Stimulated activated CD4-positive, alpha-beta T cell treated with anti-CD3 and anti-CD28 coated beads, Interleukin-12 subunit alpha, Interleukin-12 subunit beta, amount 100 ng/mL, for 24 hours (primary cell): ENCODE measurements at regions not wholly inside any gene's neighbourhood (a gene's known extent, or its start where the extent isn't known, plus 50 kb on each side); places are given as distances from the start of the nearest gene placed in this dataset.

Experiments used
- DNase-seq, 2 experiments: peaks; one replicate each; pipeline ENCODE4 v3.0.0-alpha.2; 2020; ENCODE audit warnings: low read depth in 2 of 2

DNA sequence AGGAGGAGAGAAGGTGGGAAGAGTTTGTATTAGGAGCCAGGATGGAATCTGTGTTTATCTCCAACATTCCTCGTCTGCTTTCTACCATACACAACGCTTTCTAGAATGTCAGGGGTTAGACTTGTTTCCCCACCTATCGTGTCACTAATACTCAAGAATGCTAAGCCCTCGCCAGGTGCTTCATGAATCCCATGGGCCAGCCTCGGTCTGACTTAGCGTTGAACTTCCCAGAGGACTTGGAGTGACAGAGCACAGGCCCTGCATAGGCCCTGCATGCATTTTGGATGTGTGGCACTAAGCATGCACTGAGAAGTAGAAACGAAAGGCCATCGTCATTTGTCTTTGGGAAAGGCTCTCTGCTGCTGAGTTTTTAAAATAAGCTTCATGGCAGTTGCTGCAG, 328.7 kb downstream of the NSG2 start:
- no peak for DNase-seq

DNA sequence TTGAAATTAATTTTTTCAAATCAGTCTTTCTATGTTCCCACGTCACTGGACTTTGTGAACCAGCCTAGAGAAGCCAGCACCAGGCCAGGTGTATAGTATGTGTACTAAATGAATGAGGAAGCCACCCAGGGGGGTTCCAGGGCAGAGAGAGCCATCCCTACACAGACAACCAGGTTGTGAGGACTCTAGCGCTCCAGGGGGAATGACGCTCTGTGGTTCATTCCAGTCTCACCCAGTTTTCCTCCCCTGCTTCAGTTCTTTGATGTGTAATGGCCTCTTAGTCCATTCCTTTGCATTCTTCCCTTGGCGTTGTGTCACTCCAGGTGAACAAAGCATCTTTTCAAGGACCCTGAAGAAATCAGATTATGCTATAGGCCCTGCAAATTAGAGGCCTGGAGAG, 330.6 kb downstream of the NSG2 start:
- DNase-seq, result no peak

DNA sequence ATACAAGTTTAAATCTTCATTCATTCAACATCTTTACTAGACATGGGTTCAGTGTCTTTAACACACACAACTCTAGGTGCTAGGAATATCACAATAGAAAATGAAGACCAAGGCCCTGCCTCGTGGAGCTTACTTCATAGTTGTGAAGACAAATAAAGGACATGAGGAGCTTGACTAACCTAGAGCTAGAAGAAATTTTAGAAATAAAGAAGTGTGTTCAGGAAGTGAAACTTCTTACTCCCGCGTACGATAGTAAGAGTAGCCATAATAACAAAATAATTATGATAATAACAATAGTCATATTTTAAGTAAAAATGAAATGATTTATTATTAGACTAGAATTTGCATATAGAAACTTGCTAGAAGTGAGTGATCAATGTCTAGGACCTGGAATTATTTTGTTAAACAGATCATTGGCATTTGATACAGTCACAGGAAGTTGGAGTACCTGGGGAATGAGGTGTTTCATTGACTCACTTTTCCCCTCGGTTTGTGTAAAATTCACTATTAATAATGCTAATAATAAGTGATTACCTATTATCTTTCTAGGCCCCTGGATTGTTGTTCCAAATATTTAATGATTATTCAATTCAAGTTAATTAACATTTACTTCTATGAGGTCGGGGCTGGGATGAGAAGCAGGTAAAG, 331.3 kb downstream of the NSG2 start:
- DNase-seq, result no peak

DNA sequence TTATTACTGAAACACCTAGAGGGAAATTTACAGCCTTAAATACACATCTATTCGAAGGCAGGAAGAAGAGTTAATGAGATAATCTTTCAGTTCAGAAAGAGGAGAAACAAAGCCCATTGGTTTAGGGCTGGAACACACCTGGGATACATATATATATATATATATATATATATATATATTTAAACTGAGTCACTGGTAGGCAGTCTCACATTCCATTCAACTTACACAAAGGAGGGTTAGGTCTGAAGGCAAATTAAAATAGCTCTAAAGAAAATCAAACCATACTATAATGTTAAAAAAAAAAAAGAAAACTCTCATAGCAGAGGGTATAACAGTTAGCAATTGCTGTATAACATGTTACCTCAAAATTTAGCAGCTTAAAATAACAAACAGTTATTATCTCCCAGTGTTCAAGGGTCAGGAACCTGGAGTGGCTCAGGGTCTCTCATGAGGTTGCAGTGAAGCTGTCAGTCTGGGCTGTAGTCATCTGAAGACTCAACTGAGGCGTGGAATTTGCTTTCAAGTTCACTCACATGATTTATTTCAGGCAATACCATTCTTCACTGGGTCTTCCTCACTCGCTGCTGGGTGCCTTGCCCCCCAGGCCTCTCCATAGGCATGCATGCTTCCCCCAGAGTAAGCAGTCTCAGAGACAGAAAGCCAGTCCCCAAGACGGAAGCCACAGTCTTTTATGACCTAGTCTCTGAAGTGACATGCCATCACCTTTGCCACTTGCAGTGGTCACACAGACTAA, 332.8 kb downstream of the NSG2 start:
- DNase-seq, result no peak

DNA sequence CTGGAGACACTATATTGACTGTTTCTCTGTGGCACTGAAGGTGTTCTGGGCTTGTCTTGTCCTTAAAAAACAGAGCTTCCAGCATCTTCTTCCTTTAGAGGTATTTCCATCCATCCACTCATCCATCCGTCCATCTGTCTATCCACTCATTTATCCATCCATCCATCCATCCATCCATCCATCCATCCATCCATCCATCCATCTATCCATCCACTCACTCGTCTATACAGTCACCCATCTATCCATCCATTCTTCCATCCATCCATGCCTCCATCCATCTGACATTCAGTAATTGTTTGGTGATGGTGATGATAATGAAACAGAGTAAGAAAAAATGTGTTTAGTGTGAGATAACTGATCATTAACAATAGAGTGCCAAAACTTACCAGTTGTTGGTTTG, 334.8 kb downstream of the NSG2 start:
- DNase-seq, result no peak

DNA sequence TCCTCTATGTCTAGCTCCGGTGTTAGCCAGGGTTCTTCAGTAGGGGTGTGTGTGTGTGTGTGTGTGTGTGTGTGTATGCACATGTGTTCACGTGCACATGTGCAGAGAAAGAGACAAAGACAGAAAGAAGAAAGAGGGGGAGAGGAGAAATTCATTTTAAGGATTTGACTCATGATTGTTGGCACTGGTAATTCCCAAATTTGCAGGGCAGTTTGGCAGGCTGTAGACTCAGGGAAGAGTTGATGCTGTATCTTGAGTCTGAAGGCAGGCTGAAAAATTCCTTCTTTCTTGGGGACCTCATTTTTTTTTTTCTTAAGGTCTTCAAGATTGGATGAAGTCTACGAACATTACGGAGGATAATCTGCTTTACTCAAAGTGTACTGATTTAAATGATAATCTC, 335.7 kb downstream of the NSG2 start:
- DNase-seq, result no peak

DNA sequence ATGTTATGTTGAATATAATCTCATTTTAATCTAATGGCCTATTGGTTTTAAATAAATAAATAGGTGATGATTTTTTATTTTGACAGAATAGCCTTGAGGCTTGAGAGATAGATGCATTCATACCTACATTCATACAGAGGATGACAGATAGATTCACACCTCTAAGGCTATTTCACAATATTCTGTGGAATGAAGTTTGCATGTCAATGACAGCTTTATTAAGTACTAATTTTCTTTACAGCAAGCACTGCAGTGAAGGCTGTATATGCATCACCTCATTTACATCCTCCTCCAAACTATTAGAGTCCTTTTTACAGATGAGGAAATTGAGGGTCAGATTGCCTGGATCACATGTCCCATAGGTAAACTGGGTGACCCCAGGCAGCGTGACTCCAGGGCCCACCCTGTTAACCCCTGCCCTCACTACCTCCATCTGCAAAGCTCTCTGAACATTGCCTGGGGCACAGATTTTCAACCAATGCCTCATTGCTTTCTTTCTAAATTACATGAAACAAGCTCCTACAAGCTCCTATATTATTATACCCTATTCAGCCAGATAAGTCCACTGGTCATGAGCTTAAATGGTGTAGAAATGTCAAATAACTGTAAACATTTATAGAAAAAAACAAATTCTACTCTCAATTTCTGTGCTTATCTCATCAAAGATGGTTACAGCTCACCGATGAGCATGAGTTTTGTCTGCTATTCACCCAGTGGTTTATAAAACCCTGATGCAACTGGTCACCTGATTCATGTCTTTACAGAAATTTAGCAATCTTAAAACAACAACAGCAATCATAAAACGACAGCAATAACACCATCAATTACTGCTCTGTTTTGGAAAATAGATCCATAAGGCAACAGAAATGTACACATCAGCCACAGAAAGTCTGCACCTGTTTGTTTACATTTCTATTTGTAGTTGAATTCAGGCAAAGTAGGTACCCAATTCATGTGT, 338.0 kb downstream of the NSG2 start:
- DNase-seq, result no peak

DNA sequence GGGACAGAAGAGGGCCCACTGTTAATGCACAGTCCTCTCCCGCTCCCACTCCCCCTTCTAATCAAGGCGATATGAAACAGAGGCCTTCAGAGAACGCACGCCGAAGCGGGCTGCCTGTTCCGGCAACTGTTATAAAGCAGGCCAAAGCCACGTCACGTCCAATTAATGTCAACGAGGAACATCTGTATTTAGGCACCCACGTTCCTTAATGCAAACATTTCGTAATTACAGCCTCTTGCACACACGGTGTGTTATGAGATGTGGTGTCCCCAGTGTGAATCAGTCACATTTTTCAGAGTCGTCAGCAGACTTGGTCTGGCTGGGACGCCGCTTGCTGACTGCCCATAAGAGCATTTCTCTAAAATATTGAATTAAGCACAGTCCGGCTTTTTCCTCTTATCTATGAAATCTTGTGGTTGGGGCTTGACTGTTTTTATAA, 339.0 kb downstream of the NSG2 start:
- no peak for DNase-seq

DNA sequence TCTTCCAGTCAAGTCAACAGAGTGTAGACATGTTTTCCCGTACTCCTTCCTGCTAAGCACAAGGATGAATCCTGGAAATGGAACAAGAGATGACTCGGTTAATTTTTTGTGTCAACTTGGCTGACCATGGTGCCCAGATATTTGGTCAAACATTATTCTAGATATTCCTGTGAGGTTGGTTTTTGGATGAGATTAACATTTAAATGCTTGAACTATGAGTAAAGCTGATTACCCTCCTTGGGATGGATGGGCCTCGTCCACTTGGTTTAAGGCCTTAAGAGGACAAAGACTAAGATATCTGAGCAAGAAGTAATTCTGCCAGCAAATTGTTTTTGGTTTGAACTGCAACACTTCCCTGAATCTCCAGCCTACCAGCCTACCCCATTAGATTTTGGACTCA, 338.1 kb upstream of the MSX2 start:
- DNase-seq, result no peak

DNA sequence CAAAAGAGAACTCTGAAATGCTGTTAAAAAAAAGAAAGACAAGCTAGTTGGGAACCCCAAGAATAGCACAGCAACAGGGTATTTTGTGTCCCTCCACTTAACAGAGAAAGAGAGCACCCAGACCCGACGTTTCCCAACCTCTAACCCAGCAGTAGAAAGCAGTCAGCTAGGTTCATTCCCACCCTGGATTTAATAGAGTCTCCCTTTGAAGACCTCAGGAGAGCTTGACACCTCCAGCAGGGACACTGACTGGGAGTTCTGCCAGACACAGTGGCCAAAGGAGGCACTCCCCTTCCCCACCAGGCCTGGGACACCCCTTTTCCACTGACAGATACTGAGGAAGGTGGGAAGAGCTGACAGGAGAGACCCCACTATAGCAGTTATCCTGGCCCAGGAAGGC, 337.5 kb upstream of the MSX2 start:
- no peak for DNase-seq

DNA sequence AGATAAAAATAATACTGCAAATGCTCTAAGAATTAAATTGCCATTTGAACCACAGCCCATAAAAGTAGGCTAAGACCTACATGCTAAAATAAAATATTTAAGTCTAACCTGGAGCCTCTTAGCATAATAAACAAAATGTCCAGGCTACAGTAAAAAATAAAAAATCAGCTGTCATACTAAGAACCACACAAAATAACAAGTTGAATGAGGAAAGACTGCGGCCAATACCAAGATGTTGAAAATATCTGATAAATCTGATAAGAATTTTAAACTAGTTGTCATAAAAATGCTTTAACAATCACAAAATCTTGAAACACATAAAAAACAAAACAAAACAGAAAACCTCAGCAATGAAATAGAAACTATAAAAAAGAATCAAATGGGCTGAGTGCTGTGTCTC, 336.9 kb upstream of the MSX2 start:
- no peak for DNase-seq

DNA sequence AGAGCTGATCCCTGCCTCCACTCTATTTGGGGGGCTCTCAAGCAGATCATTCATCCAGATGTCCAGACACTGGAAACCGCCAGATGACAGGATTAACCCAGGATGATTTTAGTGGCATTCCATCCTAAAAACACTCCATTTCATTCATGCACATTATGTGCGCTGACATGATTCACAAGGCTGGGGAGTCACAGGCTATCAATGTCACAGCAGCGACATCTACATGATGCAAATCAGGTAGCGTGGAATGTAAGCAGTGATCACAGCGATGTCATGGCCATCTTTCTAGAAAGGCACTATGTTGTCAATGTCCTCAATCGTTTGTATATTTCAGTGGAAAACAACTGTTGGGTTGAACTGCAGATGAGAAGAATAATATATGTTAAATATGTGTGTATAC, 331.5 kb upstream of the MSX2 start:
- DNase-seq, result no peak

DNA sequence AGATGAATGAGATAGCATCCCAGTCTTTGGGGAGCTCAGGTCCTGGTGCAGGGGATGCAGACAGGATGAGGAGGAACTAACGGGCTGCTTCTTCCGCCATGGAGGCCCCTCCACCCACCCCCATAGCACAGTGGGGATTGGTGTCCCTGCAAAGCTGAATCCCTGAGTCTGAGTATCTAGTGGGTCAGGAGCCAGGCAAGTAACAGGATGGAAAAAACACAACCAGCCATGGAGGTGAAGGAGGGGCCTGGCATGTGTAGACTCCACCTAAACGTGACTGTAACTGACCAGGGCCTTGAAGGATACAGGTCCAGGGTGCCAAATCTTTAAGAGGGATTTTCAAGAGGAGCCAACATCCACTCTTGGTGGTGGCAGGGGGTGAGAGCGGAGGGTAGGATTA, 327.8 kb upstream of the MSX2 start:
- no peak for DNase-seq

DNA sequence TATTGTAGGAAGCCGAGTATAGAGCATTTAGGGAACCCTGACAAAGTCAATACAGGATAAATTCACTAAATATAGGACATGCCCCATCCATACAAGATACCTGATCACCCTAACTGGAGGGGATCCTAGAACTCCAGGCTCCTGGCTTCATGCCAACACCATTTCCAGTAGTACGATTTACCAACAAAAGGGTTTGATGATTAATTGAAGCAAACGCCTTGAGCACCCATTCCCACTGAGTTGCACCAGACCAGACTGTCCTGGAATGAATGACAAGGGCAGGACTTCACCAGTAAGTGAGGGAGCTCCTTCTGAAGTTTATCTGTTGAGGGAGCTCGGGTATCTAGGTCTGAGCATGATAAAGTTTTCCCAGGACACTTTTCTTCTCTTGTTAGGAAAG, 327.2 kb upstream of the MSX2 start:
- DNase-seq, result no peak

DNA sequence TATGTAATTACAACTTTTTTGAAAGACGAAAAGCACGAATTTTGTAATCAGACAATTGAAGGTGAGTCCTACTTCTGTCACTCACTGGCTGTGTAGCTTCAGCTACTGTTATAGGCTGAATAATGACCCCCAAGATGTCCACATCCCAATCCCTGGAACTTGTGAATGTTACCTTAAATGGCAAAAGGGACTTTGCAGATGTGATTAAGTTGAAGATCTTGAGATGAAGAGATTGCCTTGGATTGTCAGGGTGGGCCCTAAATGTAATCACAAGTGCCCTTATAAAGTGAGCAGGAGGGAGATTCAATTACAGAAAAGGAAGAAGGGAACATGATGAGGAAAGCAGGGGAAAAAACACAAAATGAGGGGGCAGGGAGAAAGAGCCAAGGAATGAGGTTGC, 326.2 kb upstream of the MSX2 start:
- no peak for DNase-seq

DNA sequence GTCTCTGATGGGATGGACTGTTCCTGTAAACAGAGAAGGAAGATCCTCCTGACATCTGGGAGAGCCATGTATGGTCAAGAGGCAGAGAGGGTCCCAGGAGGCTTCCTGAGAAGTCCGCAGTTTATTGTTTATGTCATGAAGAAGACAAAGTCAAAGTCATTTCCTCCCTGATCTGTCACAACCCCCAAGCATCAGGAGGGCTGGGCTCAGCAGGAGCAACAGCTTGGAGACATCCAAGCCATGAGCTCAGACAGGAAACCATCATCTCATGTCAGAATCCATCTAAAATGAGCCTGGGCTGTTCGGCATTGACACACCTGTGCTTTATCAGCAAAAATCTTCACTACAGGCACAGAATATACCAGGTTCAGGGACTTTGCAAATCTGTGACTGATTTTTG, 325.0 kb upstream of the MSX2 start:
- DNase-seq, result no peak

DNA sequence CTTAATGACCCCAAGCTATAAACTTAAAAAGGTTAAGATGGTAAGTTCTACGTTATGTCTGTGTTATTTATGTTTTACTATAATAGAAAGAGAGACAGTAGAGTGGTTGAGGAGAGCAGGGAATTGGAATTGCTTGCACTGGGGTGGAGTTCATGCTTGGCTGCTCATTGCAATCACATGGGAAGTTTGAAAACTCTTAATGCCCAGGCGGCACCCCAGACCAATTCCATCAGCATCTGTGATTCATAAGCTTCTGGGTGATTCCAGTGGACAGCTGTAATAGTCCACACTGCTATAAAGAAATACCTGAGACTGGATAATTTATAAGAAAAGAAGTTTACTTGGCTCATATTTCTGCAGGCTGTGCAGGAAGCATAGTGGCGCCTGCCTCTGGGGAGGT, 323.9 kb upstream of the MSX2 start:
- no peak for DNase-seq

DNA sequence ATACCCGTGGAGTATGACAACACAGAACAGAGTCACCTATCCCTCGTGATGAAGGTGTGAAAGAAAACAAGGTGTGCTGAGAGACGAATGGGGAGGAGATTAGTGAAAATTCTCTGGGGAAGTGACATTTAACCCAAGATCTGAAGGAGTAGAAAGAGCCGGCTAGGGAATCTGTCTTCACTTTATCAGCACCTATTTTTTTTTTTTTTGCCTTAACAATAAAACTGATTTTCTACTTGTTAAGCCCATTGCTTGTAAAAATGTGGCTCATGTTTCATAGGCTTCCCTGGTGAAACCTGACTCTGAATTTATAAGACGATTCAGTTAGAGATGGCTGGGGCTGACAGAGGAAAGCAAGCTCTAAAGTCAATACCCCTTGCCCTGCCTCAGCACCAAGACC, 322.6 kb upstream of the MSX2 start:
- no peak for DNase-seq

DNA sequence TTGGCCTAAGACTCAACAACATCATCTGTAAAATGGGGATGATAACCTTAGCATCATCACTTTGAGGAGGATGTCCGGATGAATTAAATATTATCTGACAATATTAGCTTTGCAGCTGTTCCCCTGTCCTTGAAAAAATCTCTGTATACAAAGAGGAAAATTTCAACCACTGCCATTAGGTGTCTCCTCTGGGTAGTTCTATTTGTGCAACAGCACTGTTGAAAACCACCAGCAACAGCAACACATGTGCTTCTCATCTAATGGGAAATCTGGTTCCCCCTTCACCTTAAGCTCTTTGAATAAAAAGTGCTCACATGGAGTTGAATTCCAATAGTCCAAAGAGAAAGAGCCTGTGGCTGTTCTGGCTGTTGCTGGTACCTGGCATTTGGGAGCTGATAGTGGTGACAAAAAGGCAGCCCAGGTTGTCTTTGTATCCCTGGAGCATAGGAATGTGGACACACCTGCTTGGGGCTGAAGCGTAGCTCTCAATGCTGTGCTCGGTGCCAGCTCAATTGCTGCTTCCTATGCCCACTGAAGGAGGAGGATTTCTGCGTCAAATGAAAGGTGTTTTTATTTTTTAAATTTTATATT, 322.1 kb upstream of the MSX2 start:
- DNase-seq, result no peak

DNA sequence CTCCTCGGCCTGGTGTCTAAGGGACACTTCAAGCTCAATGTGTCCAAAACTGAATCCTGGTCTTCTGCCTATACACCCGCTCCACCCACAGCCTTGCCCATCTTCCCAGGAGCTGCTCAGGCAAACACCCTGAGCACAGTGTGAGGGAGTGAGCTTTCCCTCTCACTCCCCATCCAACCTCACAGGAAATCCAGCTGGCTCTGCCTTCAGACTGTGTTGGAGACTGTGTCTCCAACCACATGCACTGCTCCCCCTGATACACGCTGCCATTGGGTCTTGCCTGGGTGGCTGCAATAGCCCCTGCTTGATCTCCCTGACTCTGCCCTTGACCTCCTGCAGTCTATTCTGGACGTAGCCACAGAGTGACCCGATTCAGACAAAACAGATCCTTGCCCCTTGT, 319.5 kb upstream of the MSX2 start:
- DNase-seq, result no peak

DNA sequence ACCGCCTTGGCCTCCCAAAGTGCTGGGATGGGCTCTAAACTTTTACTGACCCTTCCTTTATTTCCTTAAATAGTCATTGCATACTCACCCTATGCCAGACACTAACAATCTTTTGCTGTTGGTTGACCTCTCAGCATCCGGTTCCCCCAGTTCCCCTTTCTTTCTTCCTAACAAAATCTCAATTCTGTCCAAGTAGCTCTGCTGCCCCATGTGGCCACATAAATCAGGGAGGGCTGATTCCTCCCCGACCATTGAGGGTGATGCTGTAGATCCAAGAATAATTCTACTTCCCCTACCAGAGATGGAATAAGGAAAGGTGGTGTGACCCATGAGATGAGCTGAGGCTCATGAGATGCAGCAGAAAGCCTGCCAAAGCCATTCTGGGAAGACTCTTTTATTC, 315.3 kb upstream of the MSX2 start:
- DNase-seq, result no peak

DNA sequence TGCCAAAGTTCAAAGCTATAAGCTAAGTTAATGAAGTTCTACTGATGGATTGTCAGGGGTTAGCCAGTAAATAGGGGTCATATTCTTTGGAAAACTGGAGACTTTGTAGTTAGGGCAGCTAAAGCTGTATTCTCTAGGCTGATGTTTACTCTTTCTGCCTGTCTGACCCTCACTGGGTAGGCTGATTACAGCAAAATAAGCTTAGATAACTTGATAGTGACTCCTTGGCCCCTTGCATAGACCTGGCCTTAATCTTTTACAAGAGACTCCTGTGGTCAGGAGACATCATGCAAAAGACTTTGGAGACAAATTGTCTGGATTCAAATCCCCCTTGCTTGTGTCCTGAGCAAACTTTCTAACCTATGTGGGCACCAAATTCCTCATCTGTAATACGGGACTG, 314.4 kb upstream of the MSX2 start:
- no peak for DNase-seq
